H9 (cell line): ENCODE measurements at regions not wholly inside any gene's neighbourhood (a gene's known extent, or its start where the extent isn't known, plus 50 kb on each side); places are given as distances from the start of the nearest gene placed in this dataset.

Experiments used
- DNase-seq: peaks from one replicate; pipeline ENCODE4 v3.0.0-alpha.2; 2017
- H2AFZ ChIP-seq: one replicate; pipeline ENCODE4 v1.6.1; 2013; ENCODE audit warnings: mild to moderate bottlenecking, low read length, control low read depth, moderate library complexity
- H2AK5ac ChIP-seq: 2 replicates; pipeline ENCODE4 v1.6.1; 2013; ENCODE audit warnings: low read length, control low read depth, mixed read lengths; ENCODE audit not compliant: insufficient read length
- H2BK120ac ChIP-seq: one replicate; pipeline ENCODE4 v1.6.1; 2013; ENCODE audit warnings: low read depth, mild to moderate bottlenecking, low read length, control low read depth, inconsistent platforms; ENCODE audit not compliant: poor library complexity, severe bottlenecking
- H2BK12ac ChIP-seq: 2 replicates; pipeline ENCODE4 v1.6.1; 2013; ENCODE audit warnings: low read length, control low read depth, mixed read lengths, low read depth; ENCODE audit not compliant: insufficient read length
- H2BK15ac ChIP-seq: 2 replicates; pipeline ENCODE4 v1.6.1; 2013; ENCODE audit warnings: low read depth, low read length, control low read depth
- H2BK20ac ChIP-seq: one replicate; pipeline ENCODE4 v1.6.1; 2013; ENCODE audit warnings: low read depth, mild to moderate bottlenecking, low read length, control low read depth, inconsistent platforms; ENCODE audit not compliant: poor library complexity, severe bottlenecking
- H2BK5ac ChIP-seq: 2 replicates; pipeline ENCODE4 v1.6.1; 2013; ENCODE audit warnings: low read length, control low read depth, mixed read lengths; ENCODE audit not compliant: insufficient read length
- H3K14ac ChIP-seq: 2 replicates; pipeline ENCODE4 v1.6.1; 2013; ENCODE audit warnings: low read length, control low read depth; ENCODE audit not compliant: insufficient read depth
- H3K18ac ChIP-seq: 2 replicates; pipeline ENCODE4 v1.6.1; 2013; ENCODE audit warnings: low read depth, mild to moderate bottlenecking, mixed read lengths, low read length, control low read depth; ENCODE audit not compliant: insufficient read length
- H3K23ac ChIP-seq: 2 replicates; pipeline ENCODE4 v1.6.1; 2013; ENCODE audit warnings: low read length, control low read depth, mixed read lengths, low read depth; ENCODE audit not compliant: insufficient read length
- H3K23me2 ChIP-seq: 2 replicates; pipeline ENCODE4 v1.6.1; 2013; ENCODE audit warnings: low read depth, mild to moderate bottlenecking, mixed read lengths, low read length, control low read depth; ENCODE audit not compliant: insufficient read length, poor library complexity, severe bottlenecking
- H3K27ac ChIP-seq: 2 replicates; pipeline ENCODE4 v1.5.1; 2013; ENCODE audit warnings: low read length, control low read depth, mixed read lengths, low read depth; ENCODE audit not compliant: insufficient read length
- H3K27me3 ChIP-seq: 2 replicates; pipeline ENCODE4 v1.6.1; 2013; ENCODE audit warnings: low read length, control low read depth, inconsistent platforms; ENCODE audit not compliant: insufficient read depth
- H3K4ac ChIP-seq: 2 replicates; pipeline ENCODE4 v1.6.1; 2013; ENCODE audit warnings: low read depth, mild to moderate bottlenecking, control low read depth, inconsistent platforms, low read length, moderate library complexity
- H3K4me1 ChIP-seq: 2 replicates; pipeline ENCODE4 v1.6.1; 2013; ENCODE audit warnings: low read length, control low read depth, inconsistent platforms; ENCODE audit not compliant: insufficient read depth
- H3K4me2 ChIP-seq: 2 replicates; pipeline ENCODE4 v1.6.1; 2013; ENCODE audit warnings: low read length, control low read depth, mixed read lengths; ENCODE audit not compliant: insufficient read length, insufficient read depth
- H3K56ac ChIP-seq: 2 replicates; pipeline ENCODE4 v1.6.1; 2013; ENCODE audit warnings: low read depth, mild to moderate bottlenecking, mixed read lengths, low read length, control low read depth; ENCODE audit not compliant: insufficient read length
- H3K79me1 ChIP-seq: 2 replicates; pipeline ENCODE4 v1.6.1; 2013; ENCODE audit warnings: low read depth, mild to moderate bottlenecking, moderate library complexity, low read length, control low read depth, inconsistent platforms; ENCODE audit not compliant: insufficient read depth, poor library complexity, severe bottlenecking
- H3K79me2 ChIP-seq: 2 replicates; pipeline ENCODE4 v1.6.1; 2013; ENCODE audit warnings: low read length, control low read depth, inconsistent platforms; ENCODE audit not compliant: insufficient read depth
- H3K9ac ChIP-seq: 2 replicates; pipeline ENCODE4 v1.6.1; 2013; ENCODE audit warnings: low read length, control low read depth, mixed read lengths; ENCODE audit not compliant: insufficient read length; ENCODE audit errors: extremely low read depth
- H3K9me3 ChIP-seq: one replicate; pipeline ENCODE4 v1.6.1; 2013; ENCODE audit warnings: low read depth, low read length, inconsistent platforms; ENCODE audit not compliant: control insufficient read depth
- H3T11ph ChIP-seq: one replicate; pipeline ENCODE4 v1.6.1; 2013; ENCODE audit warnings: mild to moderate bottlenecking, low read length, control low read depth, inconsistent platforms
- H4K20me1 ChIP-seq: one replicate; pipeline ENCODE4 v1.6.1; 2013; ENCODE audit not compliant: control insufficient read depth, insufficient read length, insufficient read depth
- H4K5ac ChIP-seq: 2 replicates; pipeline ENCODE4 v1.6.1; 2013; ENCODE audit warnings: low read depth, mild to moderate bottlenecking, mixed read lengths, low read length, control low read depth; ENCODE audit not compliant: insufficient read length
- H4K8ac ChIP-seq: replicated peaks from 2 replicates; pipeline ENCODE4 v1.6.1; 2013; ENCODE audit warnings: low read length, control low read depth, mixed read lengths, low read depth; ENCODE audit not compliant: insufficient read length
- H4K91ac ChIP-seq: 2 replicates; pipeline ENCODE4 v1.6.1; 2013; ENCODE audit warnings: low read depth, mild to moderate bottlenecking, moderate library complexity, mixed read lengths, low read length, control low read depth; ENCODE audit not compliant: insufficient read length
- H3K27ac Mint-ChIP-seq, 3 experiments: 2 replicates in 2 of 3; 3 replicates in 1 of 3; pipeline ENCODE4 v1.8.0; 2020 to 2021; ENCODE audit warnings: mixed read lengths in 3 of 3, mild to moderate bottlenecking in 1 of 3, moderate library complexity in 1 of 3
- H3K27me3 Mint-ChIP-seq: 2 replicates; pipeline ENCODE4 v1.8.0; 2021; ENCODE audit warnings: low read depth, mild to moderate bottlenecking, moderate library complexity, mixed read lengths
- H3K36me3 Mint-ChIP-seq, 3 experiments: 2 replicates in 2 of 3; 3 replicates in 1 of 3; pipeline ENCODE4 v1.8.0; 2020 to 2021; ENCODE audit warnings: low read depth in 3 of 3, mixed read lengths in 3 of 3; ENCODE audit not compliant: insufficient read depth in 1 of 3
- H3K4me1 Mint-ChIP-seq, 2 experiments: 2 replicates each; pipeline ENCODE4 v1.8.0; 2020; ENCODE audit warnings: mixed read lengths in 2 of 2
- H3K4me3 Mint-ChIP-seq, 2 experiments: 2 replicates in 1 of 2; 3 replicates in 1 of 2; pipeline ENCODE4 v1.8.0; 2020 to 2021; ENCODE audit warnings: mild to moderate bottlenecking in 2 of 2, mixed read lengths in 2 of 2, moderate library complexity in 1 of 2
- H3K9me3 Mint-ChIP-seq, 2 experiments: 2 replicates in 1 of 2; 3 replicates in 1 of 2; pipeline ENCODE4 v1.8.0; 2020; ENCODE audit warnings: mild to moderate bottlenecking in 2 of 2, mixed read lengths in 2 of 2, moderate library complexity in 1 of 2
- CTCF ChIP-seq: fragments of 200-600 bp; sonication (generic); conservative IDR thresholded peaks from 3 replicates; pipeline ENCODE4 v1.8.0; 2021; ENCODE audit warnings: antibody characterized with exemption, mild to moderate bottlenecking
- WGBS: extraction: QIAGEN DNeasy Blood & Tissue Kit; methylation state at CpG from one replicate; pipeline ENCODE4 v1.1.7; 2013; ENCODE audit warnings: missing lambda C conversion rate, low lambda C conversion rate, mixed read lengths; ENCODE audit not compliant: insufficient read length; ENCODE audit errors: extremely low coverage; 5-methylcytosine and 5-hydroxymethylcytosine counted together

- Mint-ChIP-seq H3K27ac (no peak overlapping the region), H3K9me3 (no peaks in the 10 kb centered on the region), H3K27me3 (peaks cover 47% of the 10 kb centered on the region), H3K4me3 (no peak overlapping the region), H3K4me1 (peaks cover 0 to 2% of the 10 kb centered on the region in 2 experiments; a peak in 1 of 4 replicates), H3K36me3 (no peaks in the 10 kb centered on the region)
- Histone ChIP-seq H3K18ac (no peak overlapping the region), H4K91ac (no peak overlapping the region), H4K20me1 (peaks cover 3% of the 10 kb centered on the region), H3K4me2 (no peak overlapping the region), H3K56ac (no peak overlapping the region), H3T11ph (no peak overlapping the region), H3K4ac (no peak overlapping the region), H3K4me1 (no peaks in the 10 kb centered on the region), H3K27ac (no peak overlapping the region), H3K27me3 (no peaks in the 10 kb centered on the region; the same call in 1 of the 2 replicates), H2AK5ac (no peak overlapping the region), H2AFZ (no peak overlapping the region), H2BK15ac (no peak overlapping the region), H2BK20ac (no peak overlapping the region), H3K9ac (no peak overlapping the region), H4K8ac (no peak overlapping the region), H4K5ac (no peak overlapping the region), H3K79me1 (no peaks in the 10 kb centered on the region), H3K9me3 (no peaks in the 10 kb centered on the region), H2BK12ac (no peak overlapping the region), H3K79me2 (no peaks in the 10 kb centered on the region), H3K23me2 (no peaks in the 10 kb centered on the region), H2BK5ac (no peak overlapping the region), H2BK120ac (no peak overlapping the region), H3K14ac (no peak overlapping the region), H3K23ac (no peak overlapping the region)
- DNase-seq = no peak
- no CpG with 5 or more reads among the region's 11 CpGs for WGBS
- TF ChIP-seq CTCF = no peak
These were observed 146.1 kb upstream of the FAM20C start for GRCh38 chr7:46123-46829.
